GM13976 (cell line): ENCODE measurements at regions not wholly inside any gene's neighbourhood (a gene's known extent, or its start where the extent isn't known, plus 50 kb on each side); places are given as distances from the start of the nearest gene placed in this dataset.

Source experiments
- DNase-seq: peaks from one replicate; pipeline ENCODE4 v3.0.0; 2012; ENCODE audit warnings: low spot score
- CTCF ChIP-seq: IDR thresholded peaks from 2 replicates; pipeline ENCODE4 v1.5.1; 2012; ENCODE audit warnings: borderline replicate concordance, mild to moderate bottlenecking; ENCODE audit not compliant: insufficient read depth; ENCODE audit errors: extremely low read depth, missing control alignments, control extremely low read depth
- in situ Hi-C: fragments of 300-500 bp; cut with MboI; formaldehyde crosslinking; loops from one replicate; pipeline ENCODE4 v1.12.0; 2022; ENCODE audit warnings: low sequenced_read_pairs, mixed read lengths, inconsistent platforms; ENCODE audit not compliant: unreplicated experiment

- DNase-seq = peak; percentile 2
- in situ Hi-C loops = no loop called here
- no peak for TF ChIP-seq CTCF
Observed at GRCh38 chr4:132827522-132827921, 321.6 kb upstream of the PCDH10 start.

- TF ChIP-seq CTCF = no peak
- no peak for DNase-seq
- in situ Hi-C loops = no loop called here
Observed at GRCh38 chr4:132838244-132838643, 310.9 kb upstream of the PCDH10 start.

- DNase-seq = no peak
- no peak for TF ChIP-seq CTCF
- in situ Hi-C loops = no loop called here
Observed at GRCh38 chr4:132839070-132839469, 310.0 kb upstream of the PCDH10 start.

- no peak for DNase-seq
- TF ChIP-seq CTCF = no peak
- in situ Hi-C loops = no loop called here
Observed at GRCh38 chr4:132859929-132860328, 289.2 kb upstream of the PCDH10 start.

- in situ Hi-C loops = no loop called here
- DNase-seq = no peak
- TF ChIP-seq CTCF = no peak
Observed at GRCh38 chr4:132860976-132861375, 288.1 kb upstream of the PCDH10 start.

- no peak for TF ChIP-seq CTCF
- in situ Hi-C loops = no loop called here
- DNase-seq = no peak
Observed at GRCh38 chr4:132863619-132864018, 285.5 kb upstream of the PCDH10 start.

- in situ Hi-C loops = no loop called here
- DNase-seq = no peak
- no peak for TF ChIP-seq CTCF
Observed at GRCh38 chr4:132865458-132865857, 283.6 kb upstream of the PCDH10 start.
